HG03108 (cell line): ENCODE measurements at regions not wholly inside any gene's neighbourhood (a gene's known extent, or its start where the extent isn't known, plus 50 kb on each side); places are given as distances from the start of the nearest gene placed in this dataset.
"Not testable (repeated sequence)": the region's sequence is repeated elsewhere in the genome, so short reads cannot be mapped to it uniquely, and the experiment has no call there.

ENCODE experiments used
- ATAC-seq: cut with Tn5 transposase; IDR thresholded peaks from one replicate; pipeline ENCODE4 v1.9.1; 2021; ENCODE audit warnings: moderate library complexity; ENCODE audit not compliant: unreplicated experiment

DNA sequence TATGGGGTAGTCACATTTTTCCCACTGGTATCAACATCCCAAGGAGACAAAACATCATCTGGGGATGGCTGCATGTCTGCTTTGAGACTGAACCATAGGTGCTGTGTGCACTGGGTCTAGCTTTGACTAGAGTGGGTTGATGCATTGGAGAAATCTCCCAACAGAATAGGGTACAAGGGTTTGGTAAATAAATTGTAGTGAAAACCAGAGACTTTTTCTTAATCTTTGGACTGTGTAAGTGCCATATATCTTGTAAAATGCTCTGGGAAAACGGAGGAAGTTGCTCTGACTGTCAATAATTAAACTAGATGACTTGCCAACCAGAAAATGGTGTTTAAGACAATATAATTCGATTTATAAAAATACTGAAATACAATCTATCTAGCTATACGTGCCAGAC is 1064.0 kb upstream of the SLIT2 start:
- ATAC-seq, result no peak

DNA sequence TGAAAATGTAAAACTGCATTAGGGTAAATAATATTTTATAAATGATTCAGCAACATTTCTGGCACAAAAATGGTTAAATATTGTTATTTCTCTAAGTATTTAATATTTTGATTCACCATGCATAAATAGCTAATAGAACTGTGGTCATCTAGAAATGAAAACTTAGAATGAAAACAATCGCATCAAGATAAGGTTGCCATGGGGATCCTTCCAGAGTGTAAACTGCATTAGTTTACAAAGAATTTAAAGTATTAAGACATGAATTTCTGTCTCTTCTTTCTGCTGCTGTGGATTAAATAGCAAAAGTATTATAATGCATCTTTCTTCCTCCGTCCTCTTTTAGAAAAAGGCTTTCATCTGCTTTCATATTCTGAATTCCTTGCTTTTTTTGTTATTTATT is 1064.6 kb upstream of the SLIT2 start:
- no peak for ATAC-seq

DNA sequence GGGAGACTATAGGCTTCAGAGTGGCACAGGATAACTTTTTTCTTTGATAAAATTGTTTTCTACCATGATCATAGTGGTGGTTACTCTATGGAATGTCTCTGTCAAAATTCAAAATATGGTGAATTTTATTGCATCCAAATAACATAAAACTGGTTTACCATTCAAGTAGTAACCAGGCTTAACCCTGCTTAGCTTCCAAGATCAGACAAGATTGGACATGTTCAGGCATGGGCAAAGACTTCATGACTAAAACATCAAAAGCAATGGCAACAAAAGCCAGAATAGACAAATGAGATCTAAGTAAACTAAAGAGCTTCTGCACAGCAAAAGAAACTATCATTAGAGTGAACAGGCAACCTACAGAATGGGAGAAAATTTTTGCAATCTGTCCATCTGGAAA is 1070.1 kb upstream of the SLIT2 start:
- ATAC-seq, result not testable (repeated sequence)

DNA sequence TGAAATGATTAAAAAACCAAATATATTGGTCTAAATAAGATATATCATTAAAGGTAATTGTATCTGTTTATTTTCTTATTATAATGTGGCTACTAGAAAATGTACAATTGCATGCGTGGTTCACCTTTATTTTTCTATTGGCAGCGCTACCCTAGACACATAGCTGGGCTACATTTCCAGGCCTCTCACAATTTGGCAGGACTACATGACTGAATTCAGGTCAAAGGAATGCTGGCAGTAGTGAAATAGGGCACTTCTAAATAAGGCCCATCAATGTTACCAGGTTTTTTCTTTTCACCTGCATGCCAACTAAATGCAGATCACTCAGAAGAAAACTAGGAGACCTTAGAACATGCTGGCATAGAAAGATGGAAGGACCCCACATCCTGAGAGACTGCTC is 1072.9 kb upstream of the SLIT2 start:
- no peak for ATAC-seq

DNA sequence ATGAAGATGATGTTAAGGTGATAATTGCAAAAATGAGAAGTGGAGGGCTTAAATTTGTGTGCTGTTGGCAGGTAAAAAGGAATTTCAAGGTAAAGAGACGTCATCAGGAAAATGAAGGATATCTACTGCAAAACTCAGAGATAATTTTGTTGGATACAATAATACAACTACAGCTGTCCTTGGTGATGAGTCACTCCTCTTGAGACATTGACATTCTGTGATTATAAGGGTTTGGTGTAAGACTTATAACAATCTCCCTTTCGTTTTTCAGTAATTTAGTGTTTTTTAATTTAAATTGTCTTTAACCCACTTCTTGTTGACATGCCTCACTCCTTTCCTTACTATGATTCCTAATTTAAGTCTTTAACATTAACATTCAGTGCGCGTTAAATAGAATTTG is 1074.1 kb upstream of the SLIT2 start:
- no peak for ATAC-seq

DNA sequence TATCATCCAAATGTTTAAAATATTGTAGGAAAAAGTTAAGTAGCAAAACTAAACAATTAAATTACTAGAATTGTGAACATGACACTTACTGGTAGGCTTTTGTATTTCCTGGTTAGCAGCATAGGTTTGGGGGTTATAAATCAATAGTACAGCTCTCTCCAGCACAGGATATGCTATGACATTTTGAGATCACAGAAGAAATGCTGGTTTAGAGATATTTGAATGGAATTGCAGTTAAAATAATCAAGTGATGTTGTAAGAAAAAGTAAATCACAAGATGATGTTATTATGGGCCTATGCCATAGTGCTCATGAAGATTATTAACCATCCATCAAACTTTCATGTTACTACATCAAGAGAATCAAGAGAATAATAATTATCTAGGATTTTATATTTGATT is 1079.9 kb upstream of the SLIT2 start:
- ATAC-seq, result no peak

DNA sequence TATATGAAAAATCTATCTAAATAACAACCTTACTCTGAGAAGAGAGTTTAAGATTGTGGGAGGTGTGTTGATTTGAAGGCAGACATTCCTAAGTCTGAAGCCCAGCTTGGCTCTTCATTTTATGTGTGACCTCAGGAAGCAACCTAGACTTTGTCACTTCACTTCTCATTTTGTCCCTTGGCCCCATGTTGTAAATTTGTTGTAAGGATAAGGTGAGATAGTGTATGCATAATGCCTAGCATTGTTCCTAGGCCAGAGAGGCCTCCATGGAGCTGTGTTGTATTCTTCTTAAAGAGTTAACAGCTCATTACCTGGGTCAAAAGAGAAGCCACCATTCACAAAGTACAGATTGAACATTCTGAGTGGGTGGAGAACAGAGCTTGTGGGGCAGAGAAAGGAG is 1084.4 kb upstream of the SLIT2 start:
- no peak for ATAC-seq

DNA sequence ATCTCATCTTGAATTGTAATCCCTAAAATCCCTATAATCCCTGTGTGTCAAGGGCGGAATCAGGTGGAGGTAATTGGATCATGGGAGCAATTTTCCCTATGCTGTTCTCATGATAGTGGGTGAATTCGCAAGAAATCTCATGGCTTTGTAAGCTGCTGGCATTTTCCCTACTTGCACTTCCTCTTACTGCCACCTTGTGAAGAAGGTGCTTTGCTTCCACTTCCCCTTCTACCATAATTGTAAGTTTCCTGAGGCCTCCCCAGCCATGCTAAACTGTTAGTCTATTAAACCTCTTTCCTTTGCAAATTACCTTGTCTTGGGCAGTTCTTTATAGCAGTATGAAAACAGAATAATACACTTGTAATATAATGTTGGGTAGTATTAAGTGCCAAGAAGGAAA is 1087.4 kb upstream of the SLIT2 start:
- no peak for ATAC-seq

DNA sequence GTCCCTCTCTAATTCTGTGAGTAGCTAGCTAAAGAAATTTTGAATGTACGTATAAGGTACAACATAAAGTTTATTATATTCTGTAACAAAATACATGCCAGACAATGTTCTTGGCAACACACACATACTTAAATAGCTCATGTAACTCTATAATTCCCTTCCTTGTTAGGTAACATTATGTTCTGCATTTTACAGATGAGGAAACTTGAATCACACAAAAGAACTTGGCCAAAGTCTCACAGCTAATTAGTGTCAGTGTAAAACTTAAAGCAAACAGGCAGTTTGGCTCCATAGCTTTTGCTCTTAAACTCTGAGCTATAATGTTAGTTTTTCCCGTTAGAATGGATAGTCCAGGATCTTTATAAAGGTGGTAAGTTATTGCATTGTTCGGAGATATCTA is 1091.8 kb upstream of the SLIT2 start:
- ATAC-seq, result no peak

DNA sequence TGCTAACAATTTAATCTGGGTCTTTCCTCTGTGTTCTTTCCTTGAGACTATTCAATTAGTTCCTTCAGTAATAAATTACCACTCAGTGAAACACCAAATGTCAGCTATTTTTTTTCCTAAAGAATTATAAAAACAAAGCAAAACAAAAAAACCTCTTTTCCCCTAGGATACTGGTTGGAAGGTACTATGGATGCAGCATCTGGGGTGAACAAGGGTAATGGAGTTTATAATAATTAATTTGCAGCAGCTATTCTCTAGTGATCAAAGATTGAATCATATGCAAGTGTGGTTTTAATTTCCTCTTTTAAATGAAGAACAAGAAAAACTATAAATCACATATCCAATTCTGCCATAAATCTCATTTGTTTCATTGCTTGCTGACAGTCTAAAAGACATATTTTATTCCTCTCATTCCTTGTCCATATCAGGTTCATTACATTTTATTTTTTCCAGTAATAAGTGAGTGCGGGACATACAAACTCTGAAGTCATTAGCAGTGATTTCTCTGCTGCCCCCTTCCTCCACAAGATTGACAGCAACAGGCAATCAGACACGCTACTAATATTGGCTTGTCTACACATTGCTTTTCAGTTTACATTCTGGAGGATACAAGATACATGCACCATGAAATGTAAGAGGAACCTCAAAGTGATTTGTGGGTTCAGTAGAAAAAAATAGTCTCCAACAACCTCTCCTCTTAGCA is 1093.4 kb upstream of the SLIT2 start:
- ATAC-seq, result no peak

DNA sequence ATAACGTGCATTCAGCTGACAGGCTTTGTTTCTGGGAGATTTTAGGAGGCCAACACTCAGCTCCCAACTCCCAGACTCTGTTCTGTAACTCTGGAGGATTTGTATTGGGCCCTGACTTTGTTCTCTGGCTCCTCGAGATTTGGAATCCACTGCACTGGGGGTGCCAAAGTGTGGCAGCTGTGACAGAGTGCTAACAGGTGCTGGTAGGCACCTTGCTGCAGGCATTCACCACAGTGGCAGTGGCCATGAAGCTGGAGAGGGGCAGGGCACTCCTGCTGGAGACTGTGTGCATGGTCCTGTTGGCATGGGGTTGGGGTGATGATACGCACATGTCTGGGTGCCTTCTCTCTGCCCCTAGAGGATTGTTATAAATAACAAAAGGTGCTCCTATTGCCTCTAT is 1094.9 kb upstream of the SLIT2 start:
- ATAC-seq, result no peak

DNA sequence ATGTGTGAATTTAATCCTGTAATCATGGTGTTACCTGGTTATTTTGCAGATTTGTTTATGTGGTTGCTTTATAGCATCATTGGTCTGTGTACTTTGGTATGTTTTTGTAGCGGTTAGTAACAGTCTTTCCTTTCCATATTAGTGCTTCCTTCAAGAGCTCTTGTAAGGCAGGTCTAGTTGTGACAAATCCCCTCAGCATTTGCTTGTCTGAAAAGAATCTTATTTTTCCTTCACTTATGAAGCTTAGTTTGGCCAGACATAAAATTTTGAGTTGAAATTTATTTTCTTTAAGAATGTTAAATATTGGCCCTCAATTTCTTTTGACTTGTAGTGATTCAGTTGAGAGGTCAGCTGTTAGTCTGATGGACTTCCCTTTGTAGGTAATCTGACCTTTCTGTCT is 1096.1 kb upstream of the SLIT2 start:
- no peak for ATAC-seq

DNA sequence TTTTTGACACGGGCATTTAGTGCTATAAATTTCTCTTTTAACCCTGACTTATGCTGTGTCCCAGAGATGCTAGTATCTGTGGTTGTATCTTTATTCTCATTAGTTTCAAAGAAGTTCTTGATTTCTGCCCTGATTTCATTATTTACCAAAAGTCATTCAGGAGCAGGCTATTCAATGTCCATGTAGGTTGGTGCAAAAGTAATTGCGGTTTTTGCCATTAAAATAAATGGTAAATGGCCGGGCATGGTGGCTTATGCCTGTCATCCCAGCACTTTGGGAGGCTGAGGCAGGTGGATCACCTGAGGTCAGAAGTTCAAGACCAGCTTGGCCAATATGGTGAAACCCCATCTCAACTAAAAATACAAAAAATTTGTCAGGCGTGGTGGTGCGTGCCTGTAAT is 1097.4 kb upstream of the SLIT2 start:
- ATAC-seq, result not testable (repeated sequence)

DNA sequence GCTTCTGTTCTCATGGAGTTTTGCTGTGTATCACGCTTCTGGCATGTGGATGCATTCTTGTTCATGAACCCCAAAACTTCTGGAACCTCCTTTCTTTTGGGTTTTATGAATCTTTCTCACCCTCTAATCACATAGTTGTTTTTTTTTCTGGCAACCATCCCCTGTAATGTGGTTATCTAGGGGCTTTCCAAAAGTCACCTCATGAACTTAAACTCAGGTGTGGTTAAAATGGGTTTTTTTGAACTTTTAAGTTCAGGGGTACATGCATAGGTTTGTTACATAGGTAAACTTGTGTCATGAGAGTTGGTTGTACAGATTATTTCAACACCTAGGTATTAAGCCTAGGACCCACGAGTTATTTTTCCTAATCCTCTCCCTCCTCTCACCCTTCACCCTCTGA is 1099.4 kb upstream of the SLIT2 start:
- no peak for ATAC-seq

DNA sequence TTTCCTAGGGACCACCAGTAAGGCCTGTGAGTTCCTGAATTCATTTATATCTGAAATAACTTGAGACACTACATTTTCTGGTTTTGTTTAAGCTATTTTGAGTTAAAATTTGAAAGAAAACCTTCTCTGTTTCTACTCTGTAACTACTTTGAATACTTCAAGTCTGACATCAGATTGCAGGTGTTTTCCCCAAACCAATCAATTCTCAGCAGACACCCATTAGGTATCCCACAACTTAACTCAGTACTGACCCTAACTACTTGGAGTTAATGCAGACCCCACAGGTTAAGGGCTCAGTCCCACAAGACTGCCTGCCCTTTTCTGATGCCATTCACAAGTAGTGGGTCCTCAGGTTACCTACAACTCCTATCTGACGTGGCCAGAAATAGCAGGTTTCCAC is 1100.0 kb upstream of the SLIT2 start:
- no peak for ATAC-seq

DNA sequence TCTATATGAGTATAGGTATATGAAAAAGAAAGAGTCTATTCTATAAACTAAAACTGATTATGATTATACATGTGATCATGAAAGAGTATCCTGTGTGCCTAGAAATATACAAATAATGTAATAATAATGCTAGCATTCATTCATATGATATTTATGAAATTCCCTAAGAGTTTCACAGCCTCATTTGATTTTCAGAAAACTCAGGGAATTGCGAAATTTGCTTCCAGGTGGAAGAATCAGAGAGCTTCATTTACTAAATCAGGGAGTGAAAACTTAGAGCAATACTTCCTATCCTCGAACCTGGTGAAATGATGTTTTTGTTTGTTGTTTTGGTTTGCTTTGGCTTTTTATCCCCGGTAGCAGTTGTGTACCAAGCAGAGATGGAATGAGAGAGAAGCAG is 1105.7 kb upstream of the SLIT2 start:
- no peak for ATAC-seq

DNA sequence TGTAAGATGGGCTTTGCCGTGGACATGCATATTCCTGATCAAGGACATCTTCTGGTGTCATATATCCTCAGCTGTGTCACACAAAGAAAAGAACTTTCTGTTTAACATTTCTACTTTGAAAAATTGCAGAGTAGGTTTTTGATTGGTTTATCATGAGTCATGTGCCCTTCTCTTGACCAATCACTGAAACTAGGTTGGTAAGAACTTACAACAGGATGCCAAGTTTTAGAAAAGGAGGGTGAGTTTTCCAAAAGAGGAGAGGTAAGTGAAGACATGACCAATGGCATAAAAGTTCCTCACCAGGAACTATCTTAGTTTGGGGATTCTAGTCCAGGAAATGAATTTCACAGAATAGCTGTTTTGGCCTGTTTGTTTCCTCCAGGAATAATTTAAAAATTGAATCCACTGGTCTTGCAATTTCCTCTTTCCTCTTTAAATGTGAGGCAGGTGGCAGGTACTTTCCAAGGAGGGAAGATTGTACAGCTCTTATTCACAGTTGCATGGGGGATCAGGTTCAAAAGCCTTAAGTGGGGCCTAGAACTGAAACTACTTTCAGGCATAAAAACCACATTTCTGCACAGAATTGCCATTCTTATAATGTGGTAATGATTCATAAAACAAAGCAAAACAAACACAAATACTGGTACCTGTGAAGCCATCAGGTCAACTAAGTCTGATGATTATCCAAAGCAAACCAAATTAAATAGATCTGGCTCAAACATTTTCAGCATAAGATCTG is 1114.5 kb upstream of the LCORL start:
- no peak for ATAC-seq

DNA sequence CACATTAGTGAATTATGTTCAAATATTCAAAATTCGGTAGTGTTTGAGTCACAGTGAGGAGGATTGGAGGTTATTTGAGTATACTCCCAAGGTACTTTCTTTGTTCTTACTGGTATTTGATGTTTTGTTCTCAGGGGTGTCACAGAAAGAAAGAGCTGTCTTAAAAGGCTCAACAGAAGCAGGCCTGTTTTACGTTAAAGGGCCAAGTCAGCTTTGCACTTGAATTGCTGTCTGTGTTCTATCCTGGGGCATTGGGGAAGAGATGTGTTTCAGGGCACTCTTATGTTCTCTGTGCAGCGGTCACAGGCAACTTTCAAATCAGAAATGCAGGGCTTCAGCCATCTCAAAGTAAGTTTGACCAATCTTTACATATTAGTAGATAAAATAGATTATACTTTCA is 1113.1 kb upstream of the LCORL start:
- ATAC-seq, result no peak

DNA sequence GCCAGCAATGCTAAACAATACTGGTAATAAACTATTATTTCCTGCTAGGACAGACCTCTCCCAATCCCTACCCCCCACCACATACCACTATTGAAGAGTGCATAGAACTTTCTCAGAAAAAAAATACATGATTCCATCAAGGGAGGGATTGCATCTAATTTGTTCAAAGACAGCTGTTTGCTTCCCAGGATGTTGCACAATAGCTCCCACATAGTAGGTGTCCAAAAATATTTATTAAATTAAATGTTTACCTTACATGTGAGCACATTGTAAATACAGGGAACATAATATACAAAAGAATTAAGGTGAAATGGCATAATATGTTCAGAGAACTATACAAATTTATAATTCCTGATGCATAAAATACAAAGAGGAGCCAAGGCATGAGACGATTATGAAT is 1111.8 kb upstream of the LCORL start:
- ATAC-seq, result no peak

DNA sequence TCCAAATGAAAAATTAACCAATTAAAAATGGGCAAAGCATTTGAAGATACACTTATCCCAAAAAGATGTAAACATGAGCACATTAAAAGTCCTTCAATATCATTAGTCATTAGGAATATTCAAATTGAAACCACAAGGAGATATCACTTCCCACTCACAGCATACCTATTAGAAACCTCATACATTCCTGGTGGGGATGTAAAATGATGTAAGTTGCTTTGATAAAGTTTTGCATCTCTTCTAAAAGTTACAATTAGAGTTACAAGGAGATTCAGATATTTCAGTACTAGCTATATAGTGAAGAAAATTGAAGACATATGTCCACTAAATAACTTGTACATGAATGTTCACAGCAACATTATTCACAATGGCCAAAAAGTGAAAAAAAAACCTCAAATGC is 1109.3 kb upstream of the LCORL start:
- ATAC-seq, result no peak

DNA sequence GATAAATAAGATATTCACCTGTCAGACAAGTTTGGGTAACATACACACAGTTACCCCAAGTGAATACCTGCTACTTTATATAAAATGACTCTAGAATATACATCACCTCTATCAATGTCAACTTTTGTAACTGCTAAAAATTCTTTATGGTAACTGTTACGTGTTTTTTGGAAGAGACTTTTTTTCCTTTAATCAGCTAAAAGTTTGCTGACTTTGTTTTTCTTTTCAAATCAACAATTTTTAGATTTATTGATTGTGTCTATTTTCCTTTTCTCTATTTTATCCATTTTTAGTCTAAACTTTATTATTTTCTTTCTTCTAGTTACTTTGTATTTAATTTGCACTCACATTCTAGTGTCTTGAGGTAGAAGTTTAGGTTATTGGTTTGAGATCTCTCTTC is 1106.6 kb upstream of the LCORL start:
- ATAC-seq, result no peak

DNA sequence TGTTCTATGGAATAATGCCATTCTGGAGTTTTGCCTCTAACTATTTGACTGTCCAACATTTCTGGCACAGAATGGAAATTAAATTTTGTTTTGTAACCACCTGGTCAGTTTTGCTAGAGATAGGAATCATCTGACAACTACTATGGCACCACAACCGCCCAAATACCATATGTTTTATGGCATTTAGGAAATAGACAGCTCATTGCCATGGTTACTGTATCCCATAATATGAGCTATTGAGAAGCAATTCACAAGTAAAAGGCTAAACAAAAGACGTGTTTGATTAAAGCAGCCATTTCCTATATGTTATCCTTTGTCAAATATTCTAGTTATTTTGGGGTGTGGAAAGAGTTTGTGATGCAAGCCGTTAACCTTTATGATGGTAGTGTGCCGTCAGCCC is 1105.3 kb upstream of the LCORL start:
- ATAC-seq, result no peak

DNA sequence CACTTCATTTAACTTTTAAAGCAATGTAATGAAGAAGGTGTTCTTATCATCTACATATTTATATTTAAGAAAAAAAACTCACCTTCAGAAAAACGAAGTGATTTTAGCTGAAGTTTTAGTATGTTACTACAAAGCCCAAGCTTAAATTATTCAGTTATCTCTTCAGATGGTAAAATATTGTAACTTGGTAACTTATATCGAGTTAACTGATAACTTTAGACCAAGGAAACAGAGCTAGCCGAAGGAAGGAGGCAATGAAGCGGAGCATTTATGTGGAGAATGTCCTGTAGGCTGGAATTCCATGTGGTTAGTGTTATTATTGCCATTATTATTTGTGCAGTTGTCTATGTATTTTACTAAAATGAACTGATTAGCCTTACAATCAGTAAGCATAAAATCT is 1102.1 kb upstream of the LCORL start:
- no peak for ATAC-seq
